ENCODE measurements at regions not wholly inside any gene's neighbourhood (a gene's known extent, or its start where the extent isn't known, plus 50 kb on each side); places are given as distances from the start of the nearest gene placed in this dataset.

DNA sequence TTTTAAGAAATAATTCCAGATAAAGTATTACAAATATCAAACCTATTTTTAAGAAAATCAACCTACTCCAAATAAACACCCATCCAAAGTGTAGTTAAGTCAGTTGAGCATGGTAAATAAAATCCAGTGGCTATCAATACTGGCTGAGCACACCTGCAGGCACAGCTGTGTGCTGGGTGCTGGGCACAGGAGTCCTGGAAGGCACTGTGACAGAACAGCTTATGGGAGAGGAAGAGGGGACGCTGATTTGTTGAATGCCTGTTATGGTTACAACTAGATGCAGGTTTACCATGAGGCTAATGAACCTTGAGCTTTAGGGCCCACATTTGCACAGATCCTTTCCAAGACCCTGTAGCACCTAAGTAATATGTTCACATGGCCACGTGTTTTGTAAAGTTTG, 202.7 kb downstream of the MTX2 start:
- no peak for DNase-seq

DNA sequence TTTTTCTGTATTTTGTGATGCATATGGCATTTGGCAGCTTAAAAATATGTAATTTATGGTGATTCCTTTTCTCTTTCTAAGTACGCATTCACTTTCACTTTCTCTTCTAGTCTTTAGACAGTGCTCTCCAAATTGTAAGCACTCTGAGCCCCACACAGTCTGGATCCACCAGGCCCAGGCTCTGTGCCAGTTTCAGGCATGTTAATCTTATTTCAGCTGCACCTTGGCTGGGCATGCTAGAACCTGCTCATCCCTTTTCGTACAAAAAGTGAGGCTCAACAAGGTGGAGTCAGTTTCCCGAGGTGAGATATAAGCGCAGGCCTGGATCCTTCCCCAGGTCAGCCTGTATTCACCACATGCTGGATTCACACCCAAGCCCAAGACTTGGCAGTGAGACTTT, 203.9 kb downstream of the MTX2 start:
- DNase-seq, result peak; percentile 2

DNA sequence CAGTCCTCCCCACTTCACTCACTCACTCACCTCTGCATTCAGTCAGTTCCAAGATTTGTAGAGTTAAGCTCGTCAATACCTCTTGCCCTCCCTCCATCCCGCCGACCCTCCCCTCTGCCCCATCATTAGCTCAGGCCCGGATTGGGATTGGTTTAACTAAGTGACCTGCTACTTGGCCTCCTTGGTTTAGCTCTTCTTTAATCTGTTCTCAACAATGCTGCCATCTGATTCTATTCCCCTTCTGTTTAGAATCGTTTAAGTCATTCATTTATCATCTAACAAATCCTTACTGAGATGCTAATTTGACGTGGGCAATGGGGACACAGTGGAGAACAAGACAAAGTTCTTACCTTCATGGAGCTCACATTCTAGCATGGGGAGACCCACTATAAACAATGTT, 204.6 kb downstream of the MTX2 start:
- DNase-seq, result no peak

DNA sequence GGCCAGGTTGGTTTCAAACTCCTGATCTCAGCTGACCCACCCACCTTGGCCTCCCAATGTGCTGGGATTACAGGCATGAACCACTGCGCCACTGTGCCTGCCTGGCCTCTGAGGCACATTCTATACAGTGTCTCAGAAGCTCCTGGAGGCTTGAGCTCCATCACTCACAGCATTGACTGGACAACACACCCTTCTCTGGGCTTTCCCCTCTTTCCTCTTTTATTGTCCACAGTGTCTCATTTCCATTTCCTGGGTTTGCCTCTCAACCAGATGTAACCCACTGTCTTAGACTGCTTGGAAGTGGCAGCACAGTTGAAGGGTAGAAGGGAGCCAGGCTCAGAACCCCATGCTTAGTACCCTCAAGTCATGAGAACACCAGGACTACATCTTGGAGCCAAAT, 208.1 kb downstream of the MTX2 start:
- no peak for DNase-seq

DNA sequence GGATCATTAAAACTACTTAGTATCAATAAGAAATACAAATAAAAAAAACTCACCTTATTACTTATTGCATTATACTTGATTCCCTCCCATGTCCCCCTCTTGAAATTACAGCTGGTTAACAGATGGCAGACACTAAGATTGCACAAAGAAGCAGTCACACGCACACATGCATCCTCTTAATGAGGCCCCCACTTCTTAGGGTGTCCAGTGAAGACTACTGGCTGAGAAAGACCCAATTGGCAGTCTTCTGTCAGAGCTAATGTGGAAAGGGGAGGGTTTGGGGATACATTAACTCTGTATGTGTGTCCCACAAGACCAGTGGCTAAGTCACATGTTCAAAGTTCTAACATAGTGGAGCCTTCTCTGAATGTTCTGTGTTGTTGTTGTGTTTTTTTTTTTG, 210.7 kb downstream of the MTX2 start:
- no peak for DNase-seq

DNA sequence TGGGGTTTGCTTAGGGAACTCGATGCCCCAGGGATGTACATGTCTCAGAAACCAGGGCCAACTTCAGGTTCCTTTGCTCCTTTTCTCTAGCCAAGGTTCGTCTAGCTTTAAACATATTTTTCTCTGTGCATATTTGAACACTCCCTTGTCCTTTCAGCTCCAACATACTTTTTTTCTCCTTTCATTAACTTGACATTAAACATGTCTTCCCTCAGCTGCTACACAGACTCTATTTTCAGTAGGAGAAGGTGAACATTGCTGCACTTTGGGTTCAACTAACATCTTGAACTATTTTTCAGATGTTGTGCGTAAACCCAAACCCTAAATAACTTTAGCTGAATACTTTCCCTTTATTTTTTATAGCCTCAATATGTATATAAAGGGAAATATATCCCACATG, 212.9 kb downstream of the MTX2 start:
- no peak for DNase-seq

DNA sequence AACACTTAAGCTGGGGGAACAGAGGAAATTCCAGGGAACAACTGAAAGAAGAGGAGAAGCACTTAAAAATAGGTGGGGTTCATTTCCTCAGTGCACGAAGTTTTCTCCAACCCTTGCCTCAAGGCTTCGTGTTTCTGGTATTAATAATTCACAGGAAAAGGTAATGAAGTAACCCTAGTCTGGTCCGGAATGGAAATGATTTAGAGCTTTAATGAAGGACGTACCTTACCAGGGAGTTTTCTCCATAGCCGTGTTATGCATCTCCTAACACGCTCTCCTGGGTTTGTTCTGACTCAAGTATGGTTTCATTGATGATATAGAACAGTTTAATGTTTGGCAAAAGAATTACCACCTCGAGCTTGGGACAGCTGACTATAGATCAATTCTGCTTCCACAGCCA, 214.2 kb downstream of the MTX2 start:
- DNase-seq, result no peak

DNA sequence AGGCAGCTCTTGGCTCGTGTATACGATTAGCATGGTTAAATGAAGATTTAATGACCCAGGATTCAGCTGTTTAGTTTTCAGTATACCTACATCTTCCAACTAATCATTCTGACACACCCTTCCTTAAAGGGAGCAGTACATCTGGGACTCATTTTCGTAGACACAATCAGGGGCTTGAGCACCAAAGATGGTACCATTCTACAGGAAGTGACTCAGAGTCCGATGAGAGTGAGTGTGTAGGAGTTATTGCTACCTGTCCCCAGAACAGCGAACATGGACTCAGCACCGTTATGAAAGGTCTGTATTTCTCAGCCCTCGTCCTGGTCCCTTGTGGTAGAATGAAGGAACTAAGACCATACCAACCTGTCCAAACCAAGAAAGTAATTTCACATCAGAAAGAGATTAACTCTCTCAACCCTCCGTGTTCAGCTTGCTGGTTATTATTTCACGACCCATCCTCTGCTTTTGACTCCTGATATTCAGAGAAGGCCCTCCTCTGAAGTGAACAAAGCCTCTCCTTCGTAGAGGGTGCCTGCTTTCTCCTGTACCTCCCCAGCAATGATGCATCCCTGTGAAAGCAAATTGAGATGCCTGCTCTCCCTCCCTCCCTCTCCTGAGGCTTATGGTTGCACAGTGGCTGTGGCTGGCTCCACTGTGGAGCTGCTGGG, 214.8 kb downstream of the MTX2 start:
- DNase-seq, result no peak

DNA sequence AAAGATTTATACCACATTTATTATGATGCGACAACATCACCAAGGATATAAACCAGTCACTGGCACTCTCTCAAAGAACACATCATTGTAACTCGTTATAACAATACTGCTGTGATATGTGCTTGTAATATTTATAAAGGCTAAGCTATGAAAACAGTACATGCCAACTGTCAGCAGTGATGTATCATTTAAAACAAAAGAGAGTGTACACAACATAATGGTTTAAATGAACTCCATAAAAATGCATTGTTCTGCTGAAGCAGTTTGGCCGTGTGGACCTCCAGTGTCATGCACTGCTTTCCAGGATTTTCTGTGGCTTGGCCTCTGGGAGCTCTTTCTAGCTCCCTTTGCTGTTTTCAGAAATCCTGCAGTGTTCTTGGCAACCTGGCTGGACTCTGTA, 215.6 kb downstream of the MTX2 start:
- DNase-seq, result no peak

DNA sequence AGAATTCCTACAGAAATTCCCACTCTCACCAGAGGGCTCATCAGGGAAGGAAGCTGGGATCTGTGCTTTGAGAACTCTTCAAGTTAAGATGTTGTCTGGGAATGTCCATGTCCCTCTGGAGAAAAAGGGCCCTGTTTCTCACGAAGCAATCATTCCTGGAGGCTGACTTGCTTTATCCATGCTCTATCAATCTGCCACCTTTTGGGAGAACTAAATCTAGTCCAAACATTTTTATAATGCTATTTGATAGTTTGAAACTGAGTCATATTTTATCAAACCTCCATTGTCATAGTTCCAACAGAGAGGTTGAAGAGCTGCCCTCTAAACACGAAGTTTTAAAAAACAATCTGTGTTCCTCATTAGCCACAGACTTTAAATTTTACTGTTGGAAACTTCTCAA, 219.2 kb downstream of the MTX2 start:
- no peak for DNase-seq

DNA sequence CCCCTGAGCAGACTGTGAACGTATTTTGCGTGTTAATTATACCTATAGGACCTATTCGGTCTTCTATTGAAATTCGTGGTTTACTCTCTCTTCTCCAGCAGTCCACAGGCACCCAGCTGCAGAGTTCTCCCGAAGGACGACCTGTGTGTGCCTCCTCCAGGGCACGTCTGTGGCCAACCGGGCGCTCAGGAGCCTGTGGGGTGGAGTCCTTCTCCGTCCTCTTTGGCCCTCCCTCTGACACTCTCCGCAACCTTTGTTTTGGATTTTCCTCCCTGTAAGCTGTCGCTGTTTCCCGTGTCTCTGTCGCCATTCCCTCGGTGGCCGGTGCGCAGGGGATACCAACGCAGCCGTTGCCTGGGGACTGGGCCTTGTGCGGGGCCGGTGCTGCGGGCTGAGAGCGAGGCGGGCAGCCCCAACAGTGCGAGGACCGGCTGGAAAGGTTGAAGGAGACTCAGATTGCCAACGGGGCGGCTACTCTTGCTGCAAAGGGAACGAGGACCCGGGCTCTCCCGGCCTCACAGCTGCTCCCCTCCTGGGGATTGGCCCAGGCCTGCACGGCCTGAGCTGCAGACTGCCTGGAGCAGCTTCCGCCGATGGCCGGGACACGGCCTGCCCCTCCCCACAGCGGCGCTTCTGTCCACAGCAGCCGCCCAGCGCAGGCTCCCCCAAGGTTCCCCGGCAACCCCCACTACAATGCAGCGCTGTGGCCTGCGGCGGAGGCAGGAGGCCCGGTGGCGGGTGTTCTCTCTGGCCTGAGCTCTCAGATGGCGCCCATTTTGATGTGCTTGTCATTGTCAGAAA, 221.0 kb downstream of the MTX2 start:
- DNase-seq, result no peak

DNA sequence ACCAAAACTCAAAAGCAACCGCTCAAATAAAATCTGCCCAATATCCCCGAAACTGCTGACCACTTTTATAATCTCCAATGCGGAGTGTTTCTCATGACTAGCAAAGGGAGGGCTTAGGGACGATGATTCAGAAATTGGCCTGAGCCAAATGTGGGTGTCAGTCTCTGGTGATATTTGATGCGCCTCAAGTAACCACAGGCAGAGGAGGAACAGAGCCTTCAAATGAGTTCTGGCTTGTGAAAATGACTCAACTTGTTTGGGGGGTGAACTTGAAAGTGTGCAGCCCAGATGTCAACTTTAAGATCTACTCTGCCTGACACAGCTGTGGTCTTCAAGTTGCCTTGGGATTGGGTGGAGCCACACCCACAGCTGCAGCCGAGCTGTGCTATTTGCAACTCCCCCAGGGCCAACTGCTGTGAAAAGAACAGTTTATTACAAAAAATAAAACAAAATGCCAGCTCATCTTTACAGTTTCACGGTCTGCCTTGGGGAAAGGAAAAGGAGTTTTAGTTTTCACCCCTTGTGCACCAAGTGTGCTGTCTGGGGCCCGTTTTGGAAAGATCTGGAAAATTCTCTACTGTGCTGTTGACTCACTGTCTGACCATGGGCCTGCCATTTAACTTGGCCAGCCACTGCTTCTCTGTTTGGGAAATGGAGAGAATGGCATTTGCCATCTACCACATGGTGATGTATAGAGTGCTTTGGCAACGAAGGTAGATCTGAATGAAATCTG, 222.1 kb downstream of the MTX2 start:
- peak; percentile 41 for DNase-seq

DNA sequence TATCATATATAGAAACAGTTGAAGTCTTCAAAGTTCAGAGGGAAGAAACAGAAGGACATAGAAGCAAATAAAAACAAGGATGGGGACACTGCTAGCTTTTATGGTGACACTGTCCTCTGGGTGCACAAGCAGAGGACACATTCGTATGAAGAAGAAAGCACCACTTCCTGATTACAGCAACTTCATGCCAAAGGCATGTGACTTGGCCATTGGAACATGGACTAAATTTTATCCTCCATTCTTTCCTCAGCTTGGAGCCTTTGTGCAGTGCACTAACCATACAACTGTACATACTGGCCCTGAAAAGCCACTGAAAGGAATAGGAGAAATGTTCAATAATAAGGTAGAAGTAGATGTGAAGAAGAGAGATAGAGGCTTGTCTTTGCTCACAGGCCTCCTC, 223.3 kb downstream of the MTX2 start:
- no peak for DNase-seq

DNA sequence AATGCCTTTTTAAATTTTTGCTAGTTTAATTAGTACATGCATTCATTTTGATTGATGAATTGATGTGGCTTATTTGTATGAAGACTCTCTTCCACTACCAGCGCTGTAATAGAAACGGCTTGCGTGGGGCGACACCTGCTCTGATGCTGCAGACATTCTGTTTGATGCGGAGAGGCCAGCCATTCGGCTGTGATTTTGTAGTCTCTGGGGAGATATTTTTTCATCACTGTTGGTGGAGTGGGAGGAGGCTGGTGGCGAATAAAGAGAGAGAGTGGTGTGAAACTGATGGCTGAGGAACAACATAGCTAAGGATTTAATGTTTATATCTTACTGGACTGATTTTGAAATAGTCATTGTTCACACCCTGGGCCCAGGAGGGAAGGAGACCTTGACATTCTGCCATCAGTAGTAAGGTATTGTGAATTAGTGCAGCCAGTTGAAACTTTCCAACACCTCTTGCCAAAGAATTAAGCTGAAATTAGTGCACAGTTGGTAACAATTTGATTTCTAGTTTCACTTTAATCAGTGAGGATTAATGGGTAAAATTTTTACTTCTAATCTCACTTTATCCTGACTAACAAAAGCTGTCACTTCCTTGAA, 224.1 kb downstream of the MTX2 start:
- DNase-seq, result no peak

DNA sequence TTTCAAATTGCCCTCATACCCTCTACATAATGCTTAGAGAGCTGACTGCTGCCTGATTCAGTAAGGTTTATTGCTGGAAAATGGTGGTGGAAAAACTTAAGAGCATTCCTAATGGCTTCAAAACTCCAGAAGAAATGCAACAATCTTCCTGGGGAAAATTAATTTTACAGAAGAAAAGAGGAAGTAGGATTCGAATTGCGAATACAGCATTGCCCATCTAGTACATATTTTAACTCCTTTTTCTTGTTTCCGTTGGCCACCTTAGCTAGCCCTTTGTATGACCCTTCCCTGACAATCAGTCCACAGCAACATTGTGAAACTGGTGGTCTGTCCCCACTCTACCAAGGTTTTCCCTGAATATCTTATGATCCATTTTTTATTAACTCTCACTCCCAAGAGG, 224.7 kb downstream of the MTX2 start:
- no peak for DNase-seq

DNA sequence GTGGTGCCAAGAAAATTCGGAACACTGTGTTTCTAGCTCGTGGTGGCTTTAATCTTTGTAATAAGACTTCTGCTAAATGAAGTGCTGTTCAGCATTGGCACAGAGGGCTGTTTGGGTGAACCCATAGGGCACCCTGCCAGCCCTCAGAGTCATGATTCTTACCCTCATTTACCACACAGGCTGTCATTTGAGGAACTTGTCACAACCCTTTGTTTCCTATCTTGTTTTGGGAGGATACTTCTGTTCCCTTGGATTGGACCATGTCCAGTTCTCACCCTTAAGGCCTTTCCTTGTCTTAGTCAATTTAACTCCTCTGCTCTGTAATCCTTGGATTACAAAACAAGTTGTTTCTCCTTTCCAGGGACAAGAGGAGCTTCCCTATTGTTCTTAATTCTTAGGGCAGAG, 225.7 kb downstream of the MTX2 start:
- no peak for DNase-seq

DNA sequence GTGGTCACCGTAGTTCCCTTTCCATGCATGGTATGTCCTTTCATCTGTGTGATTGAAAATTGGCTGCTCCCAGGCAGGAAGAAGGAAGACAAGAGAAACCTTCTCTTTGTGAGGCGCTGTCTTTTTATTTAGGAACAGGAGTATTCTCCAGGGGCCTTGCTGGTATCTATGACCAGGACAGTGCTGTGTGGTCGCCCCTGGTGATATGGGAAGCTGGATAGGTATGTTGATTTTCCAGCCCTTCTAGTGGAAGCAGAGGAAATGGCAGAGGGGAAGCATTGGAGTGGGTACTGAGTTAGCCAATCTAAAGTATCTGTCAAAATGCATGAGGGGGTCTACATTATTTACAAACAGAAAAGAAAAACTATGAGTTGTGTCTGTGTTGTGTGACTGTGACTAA, 226.6 kb downstream of the MTX2 start:
- DNase-seq, result no peak

DNA sequence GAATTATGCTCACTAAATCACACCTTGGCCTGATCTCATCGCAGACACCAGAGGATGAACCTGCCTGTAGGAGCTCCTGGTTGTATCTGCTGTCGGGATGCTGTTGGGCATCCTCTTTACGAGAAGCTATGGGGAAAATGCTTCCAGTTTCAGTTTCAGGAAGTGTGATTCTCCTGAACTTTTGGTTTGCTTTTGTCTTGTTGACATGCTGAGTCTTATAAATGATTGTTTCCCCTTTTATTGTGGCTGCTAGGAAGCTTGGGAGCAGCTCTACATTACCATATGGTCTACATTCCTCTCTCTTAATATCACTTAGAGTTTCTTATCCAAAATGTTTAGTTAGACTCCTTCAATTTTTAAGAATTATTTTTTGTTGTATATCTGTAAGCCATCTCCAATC, 227.5 kb downstream of the MTX2 start:
- no peak for DNase-seq

DNA sequence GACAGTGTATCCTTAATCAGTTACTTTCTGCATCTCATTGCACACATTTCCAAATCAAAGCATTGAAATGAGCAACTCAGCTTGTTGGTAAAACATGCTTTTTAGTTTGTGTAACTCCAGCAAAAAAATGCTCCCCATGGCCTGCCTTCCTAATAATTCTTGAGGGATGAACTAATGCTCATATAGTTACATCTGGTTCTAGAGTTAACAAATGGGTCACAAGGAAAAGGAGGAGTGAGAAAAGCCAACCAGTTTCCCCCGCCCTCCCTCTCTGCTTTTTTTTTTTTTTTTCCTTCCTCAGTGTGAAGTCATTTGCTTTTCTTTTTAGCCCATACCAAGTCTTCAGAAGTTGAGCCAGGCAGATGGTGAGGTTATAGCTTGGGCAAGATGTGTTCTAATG, 231.7 kb downstream of the MTX2 start:
- DNase-seq, result no peak

DNA sequence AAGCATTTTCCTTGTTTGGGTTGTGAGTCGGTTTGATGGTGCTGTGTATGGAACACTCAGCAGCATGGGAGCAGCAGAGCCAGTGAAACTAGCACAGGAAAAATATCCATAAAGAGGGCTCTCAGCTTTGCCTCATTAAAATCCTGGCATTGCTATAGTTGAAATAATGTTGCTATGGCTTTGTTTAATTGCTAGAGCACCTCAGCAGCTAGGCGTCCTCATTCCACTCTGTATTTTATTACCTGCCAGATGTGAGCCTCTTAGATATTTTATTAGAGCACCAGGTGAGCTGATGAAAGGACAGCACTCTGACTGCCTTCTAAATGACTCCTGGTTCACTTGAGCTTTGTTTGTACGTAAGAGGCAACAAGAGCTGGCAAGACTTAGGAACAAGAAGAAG, 232.4 kb downstream of the MTX2 start:
- no peak for DNase-seq

DNA sequence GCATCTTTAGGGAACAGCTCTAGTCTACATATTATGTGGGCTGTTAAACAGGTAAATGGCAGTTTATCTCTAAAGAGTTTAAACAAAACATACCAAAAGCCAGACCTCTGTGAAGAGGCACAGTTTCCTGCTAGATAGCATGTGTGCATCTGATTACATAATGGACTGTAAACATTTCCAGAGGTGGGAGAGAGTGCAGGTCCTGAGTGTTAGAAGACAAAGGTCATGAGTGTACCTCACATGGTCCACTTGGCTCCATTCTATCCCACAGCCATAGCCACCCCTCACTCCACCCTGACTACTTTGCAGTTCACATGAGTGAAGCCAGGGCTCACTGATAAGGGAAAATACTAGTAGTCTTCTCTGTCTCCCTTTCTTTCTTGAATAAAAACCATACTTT, 233.4 kb downstream of the MTX2 start:
- no peak for DNase-seq

DNA sequence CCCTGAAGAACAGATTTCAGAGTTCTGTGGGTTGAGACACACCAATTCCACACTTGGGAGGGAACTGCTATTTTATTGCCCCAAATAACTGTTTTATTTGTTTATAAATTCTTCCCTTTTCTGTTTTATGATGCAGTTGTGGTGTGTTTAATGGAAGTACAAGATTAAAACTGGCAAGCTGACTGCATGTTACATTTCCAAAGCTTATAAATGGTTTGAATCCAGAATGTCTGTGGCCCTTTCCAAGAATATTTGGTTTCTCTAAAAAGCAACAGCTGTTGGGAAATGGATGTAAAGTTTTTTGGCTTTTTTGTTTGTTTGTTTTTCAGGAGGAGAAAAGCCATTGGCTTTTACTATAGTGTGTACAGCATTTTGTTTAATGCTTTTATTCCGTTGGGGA, 234.5 kb downstream of the MTX2 start:
- no peak for DNase-seq

DNA sequence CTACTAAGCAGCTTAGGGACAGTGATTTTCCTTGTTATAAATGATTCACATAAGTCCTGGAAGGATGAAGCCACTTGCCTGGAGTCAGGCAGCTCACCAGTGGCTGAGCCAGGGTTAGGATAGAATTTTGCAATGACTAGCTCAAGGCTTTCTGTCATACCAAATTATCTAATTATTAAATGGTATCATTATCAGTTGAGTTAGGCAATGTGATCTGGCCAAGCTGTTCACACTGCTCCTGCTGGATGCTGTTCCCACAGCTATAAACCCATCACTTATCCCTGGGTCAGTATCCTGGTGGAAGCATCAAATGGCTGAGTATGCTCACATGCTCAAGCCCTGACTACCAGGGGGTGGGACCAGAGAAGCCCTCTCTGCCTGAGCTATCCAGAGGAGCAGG, 235.2 kb downstream of the MTX2 start:
- no peak for DNase-seq

DNA sequence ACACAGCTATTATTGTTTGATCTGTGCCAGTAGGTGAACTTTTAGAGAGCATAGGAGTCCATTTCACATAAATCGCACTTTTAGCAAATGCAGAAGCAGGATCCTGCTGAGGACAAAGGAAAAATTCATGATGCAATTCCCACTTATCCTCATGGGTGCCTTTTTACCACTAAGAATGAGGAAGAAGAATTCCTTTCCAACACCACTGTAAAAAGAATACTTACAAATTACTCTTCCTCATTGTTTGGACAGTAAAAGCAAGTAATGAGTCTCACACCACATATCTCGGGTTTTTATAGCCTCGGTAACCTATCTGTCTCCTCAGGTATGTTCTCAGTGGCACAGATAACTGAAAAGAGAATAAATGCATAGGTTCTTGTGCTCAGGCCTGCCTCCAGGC, 238.5 kb downstream of the MTX2 start:
- DNase-seq, result no peak

Data from CD4-positive, alpha-beta T cell treated with Interleukin-4 for 4 hours (primary cell).